ENCODE measurements at regions not wholly inside any gene's neighbourhood (a gene's known extent, or its start where the extent isn't known, plus 50 kb on each side); places are given as distances from the start of the nearest gene placed in this dataset.

- no peak overlapping the region for H3K27ac ChIP-seq (ENCODE audit: low read depth, low read length)
- no peaks in the 10 kb centered on the region for H3K9me2 ChIP-seq (replicated peaks; ENCODE audit: control insufficient read depth, low read length)
- TF ChIP-seq EZH2phosphoT487 (IDR thresholded peaks at IDR 0.05; ENCODE audit: borderline replicate concordance, low read length), result no peak
- no peak for TF ChIP-seq CTCF (IDR thresholded peaks at IDR 0.05; ENCODE audit: low read depth, low read length, poor library complexity, severe bottlenecking)
- H4K20me1 ChIP-seq (ENCODE audit: control insufficient read depth, insufficient read depth, low read depth, low read length), result no peaks in the 10 kb centered on the region
- no peaks in the 10 kb centered on the region for H3K79me2 ChIP-seq (ENCODE audit: control insufficient read depth, low read length)
- H3K4me1 ChIP-seq (ENCODE audit: control insufficient read depth, low read length), result no peaks in the 10 kb centered on the region
- no peak overlapping the region for H3K4me3 ChIP-seq (ENCODE audit: low read length)
- no peaks in the 10 kb centered on the region for H3F3A ChIP-seq (ENCODE audit: control insufficient read depth, insufficient read depth)
- no peaks in the 10 kb centered on the region for H3K9me3 ChIP-seq (ENCODE audit: control insufficient read depth, insufficient read depth, low read length)
- H3K36me3 ChIP-seq (ENCODE audit: control insufficient read depth, low read length), result no peaks in the 10 kb centered on the region
- H3K4me2 ChIP-seq (ENCODE audit: low read length), result no peak overlapping the region
- no peaks in the 10 kb centered on the region for H3K27me3 ChIP-seq (ENCODE audit: control insufficient read depth, low read length)
Observed at GRCh38 chr5:52725808-52726207, 61.9 kb upstream of the ITGA1 start.

GRCh38 chr5:52727020-52727419, 60.7 kb upstream of the ITGA1 start:
- Histone ChIP-seq H3K27ac (ENCODE audit: low read depth, low read length) (no peak overlapping the region), H3K4me2 (ENCODE audit: low read length) (no peak overlapping the region), H3F3A (ENCODE audit: control insufficient read depth, insufficient read depth) (no peaks in the 10 kb centered on the region), H3K4me3 (ENCODE audit: low read length) (no peak overlapping the region), H3K27me3 (ENCODE audit: control insufficient read depth, low read length) (no peaks in the 10 kb centered on the region), H3K4me1 (ENCODE audit: control insufficient read depth, low read length) (no peaks in the 10 kb centered on the region), H3K36me3 (ENCODE audit: control insufficient read depth, low read length) (no peaks in the 10 kb centered on the region), H3K79me2 (ENCODE audit: control insufficient read depth, low read length) (no peaks in the 10 kb centered on the region), H3K9me2 (replicated peaks; ENCODE audit: control insufficient read depth, low read length) (no peaks in the 10 kb centered on the region), H4K20me1 (ENCODE audit: control insufficient read depth, insufficient read depth, low read depth, low read length) (no peaks in the 10 kb centered on the region), H3K9me3 (ENCODE audit: control insufficient read depth, insufficient read depth, low read length) (no peaks in the 10 kb centered on the region)
- TF ChIP-seq CTCF (IDR thresholded peaks at IDR 0.05; ENCODE audit: low read depth, low read length, poor library complexity, severe bottlenecking) (no peak), EZH2phosphoT487 (IDR thresholded peaks at IDR 0.05; ENCODE audit: borderline replicate concordance, low read length) (no peak)

- Histone ChIP-seq H4K20me1 (ENCODE audit: control insufficient read depth, insufficient read depth, low read depth, low read length) (no peaks in the 10 kb centered on the region), H3K4me2 (ENCODE audit: low read length) (no peak overlapping the region), H3K27me3 (ENCODE audit: control insufficient read depth, low read length) (no peaks in the 10 kb centered on the region), H3K36me3 (ENCODE audit: control insufficient read depth, low read length) (no peaks in the 10 kb centered on the region), H3K27ac (ENCODE audit: low read depth, low read length) (no peak overlapping the region), H3K79me2 (ENCODE audit: control insufficient read depth, low read length) (no peaks in the 10 kb centered on the region), H3K9me2 (replicated peaks; ENCODE audit: control insufficient read depth, low read length) (no peaks in the 10 kb centered on the region), H3K4me1 (ENCODE audit: control insufficient read depth, low read length) (no peaks in the 10 kb centered on the region), H3F3A (ENCODE audit: control insufficient read depth, insufficient read depth) (no peaks in the 10 kb centered on the region), H3K9me3 (ENCODE audit: control insufficient read depth, insufficient read depth, low read length) (no peaks in the 10 kb centered on the region), H3K4me3 (ENCODE audit: low read length) (no peak overlapping the region)
- no peak for TF ChIP-seq EZH2phosphoT487 (IDR thresholded peaks at IDR 0.05; ENCODE audit: borderline replicate concordance, low read length)
- no peak for TF ChIP-seq CTCF (IDR thresholded peaks at IDR 0.05; ENCODE audit: low read depth, low read length, poor library complexity, severe bottlenecking)
Observed at GRCh38 chr5:52727576-52727975, 60.1 kb upstream of the ITGA1 start.

GRCh38 chr5:52728224-52728623, 59.5 kb upstream of the ITGA1 start:
- Histone ChIP-seq H3K4me2 (ENCODE audit: low read length) (no peak overlapping the region), H3K27ac (ENCODE audit: low read depth, low read length) (no peak overlapping the region)

More at GRCh38 chr5:52728224-52728623, 59.5 kb upstream of the ITGA1 start:
- Histone ChIP-seq H3K79me2 (ENCODE audit: control insufficient read depth, low read length) (no peaks in the 10 kb centered on the region), H3K9me3 (ENCODE audit: control insufficient read depth, insufficient read depth, low read length) (no peaks in the 10 kb centered on the region), H3K9me2 (replicated peaks; ENCODE audit: control insufficient read depth, low read length) (no peaks in the 10 kb centered on the region), H3K4me1 (ENCODE audit: control insufficient read depth, low read length) (no peaks in the 10 kb centered on the region), H3F3A (ENCODE audit: control insufficient read depth, insufficient read depth) (no peaks in the 10 kb centered on the region), H3K36me3 (ENCODE audit: control insufficient read depth, low read length) (no peaks in the 10 kb centered on the region), H3K27me3 (ENCODE audit: control insufficient read depth, low read length) (no peaks in the 10 kb centered on the region), H3K4me3 (ENCODE audit: low read length) (no peak overlapping the region), H4K20me1 (ENCODE audit: control insufficient read depth, insufficient read depth, low read depth, low read length) (no peaks in the 10 kb centered on the region)
- TF ChIP-seq EZH2phosphoT487 (IDR thresholded peaks at IDR 0.05; ENCODE audit: borderline replicate concordance, low read length) (no peak), CTCF (IDR thresholded peaks at IDR 0.05; ENCODE audit: low read depth, low read length, poor library complexity, severe bottlenecking) (no peak)

All from DOHH2 (cell line).